ENCODE measurements at regions not wholly inside any gene's neighbourhood (a gene's known extent, or its start where the extent isn't known, plus 50 kb on each side); places are given as distances from the start of the nearest gene placed in this dataset.
"Not testable (repeated sequence)": the region's sequence is repeated elsewhere in the genome, so short reads cannot be mapped to it uniquely, and the experiment has no call there.

- DNase-seq (ENCODE audit: low read depth in 2 of 3, low spot score in 2 of 3): no peak
Measured at GRCh38 chr3:158026236-158026635, 80.0 kb downstream of the SHOX2 start.

- DNase-seq (ENCODE audit: low read depth in 2 of 3, low spot score in 2 of 3): not testable (repeated sequence)
Measured at GRCh38 chr3:158019897-158020296, 86.3 kb downstream of the SHOX2 start.

GRCh38 chr3:158018462-158018861 is 87.8 kb downstream of the SHOX2 start:
- no peak for DNase-seq (ENCODE audit: low read depth in 2 of 3, low spot score in 2 of 3)

GRCh38 chr3:158012901-158013300 is 93.3 kb downstream of the SHOX2 start:
- DNase-seq (ENCODE audit: low read depth in 2 of 3, low spot score in 2 of 3): no peak

- DNase-seq (ENCODE audit: low read depth in 2 of 3, low spot score in 2 of 3): no peak
Measured at GRCh38 chr3:158005391-158006100, 100.7 kb downstream of the SHOX2 start.

GRCh38 chr3:157999246-157999645 is 107.0 kb downstream of the SHOX2 start:
- DNase-seq (ENCODE audit: low read depth in 2 of 3, low spot score in 2 of 3): no peak

- no peak for DNase-seq (ENCODE audit: low read depth in 2 of 3, low spot score in 2 of 3)
Measured at GRCh38 chr3:157982359-157982758, 123.9 kb downstream of the SHOX2 start.

GRCh38 chr3:157981819-157982218 is 124.4 kb downstream of the SHOX2 start:
- DNase-seq (ENCODE audit: low read depth in 2 of 3, low spot score in 2 of 3): no peak

- DNase-seq (ENCODE audit: low read depth in 2 of 3, low spot score in 2 of 3): no peak
Measured at GRCh38 chr3:157979022-157979421, 127.2 kb downstream of the SHOX2 start.

- no peak for DNase-seq (ENCODE audit: low read depth in 2 of 3, low spot score in 2 of 3)
Measured at GRCh38 chr3:157961665-157962064, 144.6 kb downstream of the SHOX2 start.

- no peak for DNase-seq (ENCODE audit: low read depth in 2 of 3, low spot score in 2 of 3)
Measured at GRCh38 chr3:157958457-157958856, 147.8 kb downstream of the SHOX2 start.

GRCh38 chr3:157956850-157957249 is 149.4 kb downstream of the SHOX2 start:
- DNase-seq (ENCODE audit: low read depth in 2 of 3, low spot score in 2 of 3): no peak

GRCh38 chr3:157956176-157956575 is 150.0 kb downstream of the SHOX2 start:
- DNase-seq (ENCODE audit: low read depth in 2 of 3, low spot score in 2 of 3): no peak

GRCh38 chr3:157953565-157953964 is 152.7 kb downstream of the SHOX2 start:
- no peak for DNase-seq (ENCODE audit: low read depth in 2 of 3, low spot score in 2 of 3)

GRCh38 chr3:157948605-157949383 is 157.4 kb downstream of the SHOX2 start:
- DNase-seq (ENCODE audit: low read depth in 2 of 3, low spot score in 2 of 3): no peak

GRCh38 chr3:157939166-157939565 is 167.1 kb downstream of the SHOX2 start:
- DNase-seq (ENCODE audit: low read depth in 2 of 3, low spot score in 2 of 3): no peak

GRCh38 chr3:157938154-157938779 is 168.0 kb downstream of the SHOX2 start:
- DNase-seq (ENCODE audit: low read depth in 2 of 3, low spot score in 2 of 3): no peak

GRCh38 chr3:157931517-157931916 is 174.7 kb downstream of the SHOX2 start:
- no peak for DNase-seq (ENCODE audit: low read depth in 2 of 3, low spot score in 2 of 3)

GRCh38 chr3:157930000-157930780 is 176.0 kb downstream of the SHOX2 start:
- no peak for DNase-seq (ENCODE audit: low read depth in 2 of 3, low spot score in 2 of 3)

- no peak for DNase-seq (ENCODE audit: low read depth in 2 of 3, low spot score in 2 of 3)
Measured at GRCh38 chr3:157926822-157927221, 179.4 kb downstream of the SHOX2 start.

GRCh38 chr3:157922614-157923013 is 183.6 kb downstream of the SHOX2 start:
- no peak for DNase-seq (ENCODE audit: low read depth in 2 of 3, low spot score in 2 of 3)
